Gastroesophageal sphincter (tissue), 3 donors: ENCODE measurements at regions not wholly inside any gene's neighbourhood (a gene's known extent, or its start where the extent isn't known, plus 50 kb on each side); places are given as distances from the start of the nearest gene placed in this dataset.

Experiments
- CTCF ChIP-seq, 4 experiments: fragments of 200-600 bp in 2 of 4; fragments of 450-650 bp in 2 of 4; sonication (generic) in 1 of 4; IDR thresholded peaks; one replicate each; pipeline ENCODE4 v1.5.1; 2017 to 2019; ENCODE audit warnings: antibody characterized with exemption in 4 of 4, mild to moderate bottlenecking in 2 of 4, moderate library complexity in 2 of 4
- EP300 ChIP-seq: sonication (generic); formaldehyde crosslinking; IDR thresholded peaks from one replicate; pipeline ENCODE4 v1.6.1; 2017; ENCODE audit warnings: antibody characterized with exemption, mild to moderate bottlenecking
- POLR2A ChIP-seq, 2 donors: fragments of 450-650 bp; IDR thresholded peaks; one replicate each; pipeline ENCODE4 v1.6.1; 2017; ENCODE audit warnings: antibody characterized with exemption in 2 of 2, mild to moderate bottlenecking in 2 of 2, moderate library complexity in 1 of 2
- POLR2AphosphoS5 ChIP-seq: sonication (generic); formaldehyde crosslinking; IDR thresholded peaks from one replicate; pipeline ENCODE4 v1.6.1; 2017; ENCODE audit warnings: antibody characterized with exemption

GRCh38 chr14:40850191-40850590 lies 756.5 kb upstream of the LRFN5 start:
- TF ChIP-seq CTCF (IDR thresholded peaks at IDR 0.05) (no peak), POLR2A (IDR thresholded peaks at IDR 0.05) (no peak), EP300 (no peak), POLR2AphosphoS5 (no peak)
